HG03064 (cell line): ENCODE measurements at regions not wholly inside any gene's neighbourhood (a gene's known extent, or its start where the extent isn't known, plus 50 kb on each side); places are given as distances from the start of the nearest gene placed in this dataset.

ENCODE experiments used
- ATAC-seq: cut with Tn5 transposase; IDR thresholded peaks from one replicate; pipeline ENCODE4 v1.9.1; 2021; ENCODE audit warnings: low read depth; ENCODE audit not compliant: unreplicated experiment

DNA sequence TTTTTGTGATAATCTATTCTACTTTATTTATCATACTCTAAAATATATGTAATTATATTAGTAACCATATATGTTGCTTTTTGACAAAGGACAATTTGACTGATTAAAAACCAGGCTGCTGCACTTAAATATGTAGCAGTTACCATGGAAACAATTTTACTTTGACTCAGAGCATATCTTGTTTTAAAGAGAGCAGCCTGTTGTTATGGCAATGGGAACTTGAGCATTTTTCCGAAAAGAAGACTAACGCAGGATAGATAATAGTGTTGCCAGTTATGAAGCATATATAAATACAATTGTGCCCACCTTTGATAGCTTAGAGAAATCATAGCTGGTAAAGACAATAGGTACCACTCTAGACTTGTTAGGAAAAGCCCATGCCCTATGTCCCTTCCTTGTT is 283.0 kb downstream of the GASK1B start:
- ATAC-seq = no peak

DNA sequence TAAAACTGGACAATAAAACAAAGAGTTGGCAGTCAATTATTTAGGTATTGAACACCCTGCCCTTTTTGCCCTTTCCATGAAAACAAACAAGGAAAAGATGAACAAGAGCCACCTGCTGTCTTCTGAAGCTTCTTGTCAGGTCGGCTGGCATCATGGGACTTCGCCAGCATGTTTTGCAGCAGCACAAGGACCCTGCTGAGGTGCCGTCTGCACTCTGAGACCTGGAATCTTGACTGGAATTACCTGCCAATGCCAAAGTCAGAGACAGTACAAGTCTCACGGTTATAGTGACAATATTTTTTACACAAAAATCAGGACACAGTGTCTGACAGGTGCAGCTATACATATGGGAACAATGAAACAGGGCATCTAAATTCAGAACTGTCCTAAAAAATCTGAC is 284.5 kb downstream of the GASK1B start:
- ATAC-seq = no peak

GRCh38 chr4:157887316-157887715 is 285.5 kb downstream of the GASK1B start:
- ATAC-seq = no peak

DNA sequence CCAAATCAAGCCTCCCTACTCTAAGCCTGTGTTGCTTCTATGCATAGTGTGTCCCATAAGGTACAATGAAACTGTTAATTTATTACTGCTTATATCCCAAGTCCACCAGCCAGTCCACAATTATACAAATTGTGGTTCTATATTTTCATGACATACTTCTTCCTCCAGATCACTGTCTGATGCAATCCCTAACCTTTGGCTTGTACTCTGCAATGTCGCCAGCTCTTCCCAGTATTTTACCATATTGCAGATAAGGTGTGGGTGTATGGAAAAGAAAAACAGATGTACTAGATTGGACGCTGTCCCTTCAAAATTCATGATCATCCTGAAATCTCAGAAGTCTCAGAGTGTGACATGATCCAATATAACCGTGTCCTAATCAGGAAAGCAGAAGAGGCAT is 286.2 kb downstream of the GASK1B start:
- ATAC-seq = no peak

GRCh38 chr4:157885811-157886210 is 287.0 kb downstream of the GASK1B start:
- ATAC-seq = no peak

DNA sequence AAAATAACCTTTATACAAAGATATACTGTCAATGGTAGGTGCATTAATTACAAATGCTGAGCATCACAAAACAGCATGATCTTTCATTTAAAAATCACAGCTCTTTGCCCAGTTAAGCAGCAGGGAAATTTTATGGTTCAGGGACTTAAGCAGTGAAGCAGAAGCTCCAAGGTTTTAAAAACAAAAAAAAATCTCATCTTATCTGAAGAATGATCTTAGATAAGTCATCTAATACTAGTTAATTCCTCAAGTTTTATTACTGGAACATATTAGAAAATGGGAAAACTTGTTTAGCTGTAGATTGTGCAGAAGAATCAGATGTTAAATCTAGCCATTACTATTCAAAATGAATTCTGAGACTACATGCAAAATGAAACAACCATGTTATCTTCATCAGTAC is 289.9 kb downstream of the GASK1B start:
- ATAC-seq = no peak

- no peak for ATAC-seq
Observed at GRCh38 chr4:157880761-157881160, 292.1 kb downstream of the GASK1B start.

DNA sequence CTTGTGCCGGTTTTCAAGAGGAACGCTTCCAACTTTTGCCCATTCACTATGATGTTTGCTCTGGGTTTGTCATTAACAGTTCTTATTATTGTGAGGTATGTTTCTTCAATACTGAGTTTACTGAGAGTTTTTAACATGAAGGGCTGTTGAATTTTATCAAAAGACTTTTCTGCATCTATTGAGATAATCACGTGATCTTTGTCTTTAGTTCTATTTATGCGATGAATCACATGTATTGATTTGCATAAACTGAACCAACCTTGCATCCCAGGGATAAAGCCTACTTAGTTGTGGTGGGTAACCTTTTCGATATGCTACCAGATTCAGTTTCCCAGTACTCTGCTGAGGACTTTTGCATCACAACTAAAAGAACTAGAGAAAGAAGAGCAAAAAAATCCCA is 318.0 kb downstream of the GASK1B start:
- ATAC-seq = no peak

DNA sequence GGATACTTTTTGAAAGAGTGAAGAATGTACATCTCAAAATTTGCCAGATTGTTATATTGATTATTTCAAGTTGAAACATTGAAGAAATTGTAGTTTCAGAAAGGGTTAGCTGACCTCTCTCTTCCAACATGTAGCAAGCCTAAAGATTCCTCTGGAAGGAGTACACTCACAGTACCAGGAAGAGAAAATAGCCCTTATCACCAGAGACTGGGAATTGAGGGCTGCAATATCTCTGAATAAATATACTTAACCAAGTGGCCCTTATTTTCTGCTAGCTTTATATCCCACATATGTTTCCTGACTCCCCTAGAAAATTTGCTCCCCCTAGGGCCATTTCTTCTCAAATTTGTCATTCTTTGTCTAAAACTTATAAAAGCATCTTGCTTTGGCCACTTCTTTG is 332.2 kb downstream of the GASK1B start:
- ATAC-seq = no peak

DNA sequence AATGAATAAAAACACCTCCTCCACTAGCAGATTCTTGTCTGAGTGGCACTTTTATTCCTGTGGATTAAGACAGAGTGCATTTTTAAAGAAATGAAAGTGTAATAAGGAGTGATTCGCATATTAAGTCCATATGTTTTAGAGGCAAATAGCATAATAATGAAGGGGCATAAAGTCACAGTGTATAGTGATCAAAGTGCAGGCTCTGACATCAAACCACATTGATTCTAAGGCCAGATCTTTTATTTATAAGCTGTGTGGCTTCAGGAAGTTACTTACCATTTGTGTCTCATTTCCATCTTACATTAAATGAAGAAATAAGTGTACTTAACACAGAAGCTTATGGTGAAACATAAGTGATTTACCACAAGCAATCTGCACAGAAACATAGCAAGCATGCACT is 332.8 kb downstream of the GASK1B start:
- no peak for ATAC-seq

DNA sequence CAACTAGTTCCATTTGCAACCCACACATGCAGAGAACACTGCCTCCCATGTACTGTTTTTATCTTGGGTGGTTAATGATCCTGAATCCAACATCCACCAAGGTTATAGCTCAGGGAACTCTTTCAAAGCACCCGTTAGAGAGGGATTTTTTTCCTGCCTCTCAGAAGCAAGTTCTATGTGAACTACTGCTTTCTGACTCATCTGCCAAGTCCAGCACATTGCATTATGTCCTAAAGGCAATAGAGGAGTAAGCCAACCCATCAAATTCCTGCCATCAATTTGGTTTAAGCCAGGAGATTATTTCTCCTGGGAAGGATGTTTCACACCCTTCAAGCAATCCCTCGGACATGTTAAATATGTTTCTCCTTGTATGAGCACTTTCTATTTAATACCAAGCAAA is 334.5 kb downstream of the GASK1B start:
- no peak for ATAC-seq

DNA sequence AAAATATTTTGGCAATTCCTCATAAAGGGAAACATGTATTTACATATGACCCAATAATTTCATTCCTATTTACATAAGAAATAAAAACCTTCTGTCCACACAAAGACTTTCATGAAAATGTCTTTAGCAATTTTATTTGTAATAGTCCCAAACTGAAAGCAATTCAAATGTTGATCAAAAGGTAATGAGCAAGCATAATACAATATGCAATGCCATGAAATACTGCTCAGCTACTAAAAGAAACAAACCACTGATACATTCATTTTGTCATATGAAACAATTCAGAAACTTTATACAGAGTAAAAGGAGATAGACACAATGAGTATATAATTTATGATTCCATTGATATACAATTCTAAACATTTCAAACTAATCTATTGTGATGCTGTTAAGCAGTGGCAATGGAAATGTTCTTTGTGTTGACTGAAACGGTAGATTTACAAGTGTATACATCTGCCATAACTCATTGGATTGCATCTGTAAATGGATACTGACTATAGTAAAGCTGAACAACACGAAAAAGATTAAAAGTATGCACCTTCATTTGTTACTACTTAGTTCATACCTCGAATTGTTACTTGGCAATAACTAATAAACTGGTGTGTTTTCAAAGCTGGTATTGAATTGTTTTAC is 335.6 kb downstream of the GASK1B start:
- no peak for ATAC-seq

GRCh38 chr4:157832596-157832995 is 340.2 kb downstream of the GASK1B start:
- no peak for ATAC-seq

DNA sequence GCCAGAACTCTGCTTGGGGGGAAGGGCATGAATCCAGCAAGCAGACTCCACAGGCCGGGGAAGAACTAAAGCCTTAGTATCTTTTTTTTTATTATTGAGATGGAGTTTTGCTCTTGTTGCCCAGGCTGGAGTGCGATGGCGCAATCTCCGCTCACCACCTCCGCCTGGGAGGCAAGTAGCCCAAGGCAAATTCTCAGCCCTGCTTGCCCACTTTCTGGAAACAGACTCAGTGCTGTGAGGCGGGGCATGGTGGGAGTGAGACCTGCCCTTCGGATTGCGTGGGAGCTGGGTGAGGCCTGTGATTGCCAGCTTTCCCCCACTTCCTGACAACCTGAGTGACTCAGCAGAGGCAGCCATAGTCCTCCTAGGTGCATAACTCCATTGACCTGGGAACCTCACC is 348.8 kb downstream of the GASK1B start:
- no peak for ATAC-seq

- no peak for ATAC-seq
Observed at GRCh38 chr4:157821814-157822213, 351.0 kb downstream of the GASK1B start.

GRCh38 chr4:157819693-157820464 is 352.9 kb downstream of the GASK1B start:
- no peak for ATAC-seq

DNA sequence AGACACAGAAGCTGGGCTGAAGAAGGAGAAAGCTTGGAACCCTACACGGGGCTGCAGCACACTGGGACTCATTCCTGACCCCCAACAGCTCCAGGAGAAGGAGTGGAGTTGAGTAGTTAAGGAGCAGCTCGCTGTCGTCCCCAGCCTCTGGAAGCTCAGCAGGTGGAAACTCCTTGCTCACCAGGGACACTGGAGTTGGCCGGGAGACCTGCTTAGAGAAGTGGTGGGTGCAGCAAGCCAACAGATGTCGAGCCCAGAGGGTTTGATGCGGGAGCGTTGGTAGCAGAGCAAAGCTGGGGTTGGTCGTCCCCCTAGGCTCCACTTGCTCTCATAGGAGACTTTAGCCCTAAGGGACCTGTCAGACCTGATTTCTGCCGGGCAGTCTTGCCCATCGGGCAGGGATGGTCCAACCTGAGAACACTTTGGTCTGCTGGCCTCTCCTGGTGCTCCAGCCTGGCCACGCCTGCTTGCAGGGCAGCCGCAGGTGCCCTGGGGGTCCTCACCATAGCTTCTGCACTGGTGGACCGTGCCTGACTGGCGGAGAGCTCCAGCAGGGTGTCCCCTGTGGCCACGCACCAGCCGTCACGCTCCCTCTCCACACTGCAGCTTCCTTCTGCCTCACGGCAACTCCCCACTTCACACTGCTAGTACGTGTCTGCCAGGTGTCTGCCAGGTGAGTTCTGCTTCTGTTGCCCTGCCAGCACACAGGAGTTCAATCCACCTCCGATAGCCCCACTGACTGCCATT is 353.7 kb downstream of the GASK1B start:
- ATAC-seq = no peak

DNA sequence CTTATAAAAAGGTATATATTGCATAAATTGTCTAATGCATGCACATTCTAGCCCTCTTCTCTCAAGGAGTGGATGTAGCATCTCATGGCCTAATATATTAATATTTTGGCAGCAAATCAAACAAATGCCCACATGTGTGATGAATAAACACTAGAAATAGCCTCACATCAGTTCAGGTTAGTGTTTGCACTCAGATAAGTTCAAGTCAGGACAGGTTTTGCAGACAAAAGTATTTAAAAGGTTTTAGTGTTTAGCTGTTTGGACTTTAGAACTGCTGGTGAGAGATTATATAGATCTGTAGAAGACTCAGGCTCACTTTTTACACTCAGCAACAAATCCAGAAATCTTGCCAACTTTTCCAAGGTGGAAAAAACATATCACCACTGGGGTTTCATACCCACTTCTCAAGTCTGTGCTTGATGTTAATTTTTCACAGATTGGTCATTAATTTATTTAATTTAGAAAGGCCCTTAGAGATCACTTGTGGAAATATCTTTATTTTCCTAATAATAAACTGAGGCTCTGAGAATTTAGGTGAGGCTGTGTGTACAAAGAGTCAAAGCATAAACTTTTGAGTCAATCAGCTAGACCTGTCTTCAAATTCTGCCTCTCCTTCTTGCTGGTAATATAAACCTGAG is 362.6 kb downstream of the GASK1B start:
- no peak for ATAC-seq

DNA sequence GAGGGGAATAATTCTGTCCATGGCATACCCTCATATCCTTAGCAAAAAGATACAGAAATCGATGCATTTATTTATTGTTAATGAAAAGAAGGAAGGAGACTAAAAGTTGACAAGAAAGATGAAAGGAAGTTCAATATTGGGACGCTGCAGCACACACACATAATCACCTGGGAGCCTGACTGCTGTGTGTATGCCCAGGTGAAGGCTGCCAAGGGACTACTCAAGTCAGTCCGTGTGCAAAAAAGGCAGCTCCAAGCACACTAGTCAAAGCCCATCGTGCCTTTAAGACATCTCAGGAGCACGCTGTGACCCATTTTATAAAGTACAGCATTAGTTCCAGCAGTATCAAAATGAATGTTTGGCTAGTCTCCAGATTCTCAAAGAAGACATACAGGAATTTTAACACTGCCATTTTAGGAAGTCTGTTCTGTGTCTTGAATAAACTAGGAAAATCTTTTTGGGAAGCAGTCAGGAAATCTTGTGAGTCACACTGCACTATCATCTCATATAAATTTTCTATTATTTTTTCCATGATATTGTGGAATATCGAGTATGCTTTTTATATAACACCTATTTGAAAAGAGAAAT is 363.9 kb downstream of the GASK1B start:
- ATAC-seq = no peak

DNA sequence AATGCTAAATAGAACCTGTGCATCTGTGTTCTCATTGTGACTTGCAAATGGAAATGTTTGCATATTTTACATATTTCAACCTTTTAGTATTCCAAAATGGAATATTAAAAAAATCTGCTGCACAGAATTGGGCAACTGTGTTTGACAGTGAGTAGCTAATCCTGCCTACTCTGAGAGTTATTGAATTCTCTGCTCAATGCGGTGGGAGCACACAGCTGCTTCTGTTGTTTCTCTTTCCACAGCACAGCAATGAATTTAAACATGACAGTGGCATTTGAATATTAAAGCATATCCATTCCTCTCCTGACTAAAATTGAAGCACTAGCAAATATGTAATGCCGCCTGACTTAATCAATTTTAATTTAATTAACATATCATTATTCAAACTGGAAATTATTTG is 366.6 kb downstream of the GASK1B start:
- no peak for ATAC-seq

- ATAC-seq = no peak
Observed at GRCh38 chr4:157804986-157805385, 367.8 kb downstream of the GASK1B start.
